ENCODE measurements at regions not wholly inside any gene's neighbourhood (a gene's known extent, or its start where the extent isn't known, plus 50 kb on each side); places are given as distances from the start of the nearest gene placed in this dataset.

DNA sequence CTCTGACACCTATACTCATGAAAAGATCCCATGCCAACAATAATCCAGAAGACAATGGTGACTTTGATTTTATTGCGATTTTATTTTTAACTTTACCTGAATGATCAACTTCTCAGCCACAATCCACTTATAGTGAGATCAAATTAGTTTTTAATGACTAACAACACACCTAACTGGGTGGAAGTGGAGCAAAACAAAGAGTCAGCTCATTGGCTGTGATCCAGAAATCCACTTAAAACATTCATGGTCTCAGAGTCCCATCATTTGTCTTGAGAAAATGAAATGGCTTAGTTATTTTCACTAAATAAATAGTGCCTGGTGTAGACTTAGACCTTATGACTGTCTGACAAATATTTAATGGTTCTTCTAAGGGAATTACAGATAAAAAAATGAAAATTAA is 1177.8 kb downstream of the NLGN4Y start:
- WGBS, 2 donors: 89 to 100% methylated on average over 1 of the region's 1 CpG
- TF ChIP-seq POLR2A (IDR thresholded peaks at IDR 0.05): no peak
- TF ChIP-seq, protein P1, sequence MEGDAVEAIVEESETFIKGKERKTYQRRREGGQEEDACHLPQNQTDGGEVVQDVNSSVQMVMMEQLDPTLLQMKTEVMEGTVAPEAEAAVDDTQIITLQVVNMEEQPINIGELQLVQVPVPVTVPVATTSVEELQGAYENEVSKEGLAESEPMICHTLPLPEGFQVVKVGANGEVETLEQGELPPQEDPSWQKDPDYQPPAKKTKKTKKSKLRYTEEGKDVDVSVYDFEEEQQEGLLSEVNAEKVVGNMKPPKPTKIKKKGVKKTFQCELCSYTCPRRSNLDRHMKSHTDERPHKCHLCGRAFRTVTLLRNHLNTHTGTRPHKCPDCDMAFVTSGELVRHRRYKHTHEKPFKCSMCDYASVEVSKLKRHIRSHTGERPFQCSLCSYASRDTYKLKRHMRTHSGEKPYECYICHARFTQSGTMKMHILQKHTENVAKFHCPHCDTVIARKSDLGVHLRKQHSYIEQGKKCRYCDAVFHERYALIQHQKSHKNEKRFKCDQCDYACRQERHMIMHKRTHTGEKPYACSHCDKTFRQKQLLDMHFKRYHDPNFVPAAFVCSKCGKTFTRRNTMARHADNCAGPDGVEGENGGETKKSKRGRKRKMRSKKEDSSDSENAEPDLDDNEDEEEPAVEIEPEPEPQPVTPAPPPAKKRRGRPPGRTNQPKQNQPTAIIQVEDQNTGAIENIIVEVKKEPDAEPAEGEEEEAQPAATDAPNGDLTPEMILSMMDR (IDR thresholded peaks at IDR 0.05): no peak
- Histone ChIP-seq H3K27ac (no peak overlapping the region), H3K4me3 (replicated peaks in 1 of 3) (no peak overlapping the region), H3K4me1 (no peaks in the 10 kb centered on the region), H3K36me3 (no peaks in the 10 kb centered on the region), H3K9me3 (no peaks in the 10 kb centered on the region), H3K27me3 (no peaks in the 10 kb centered on the region)
- no peak for DNase-seq
- intact Hi-C loops (cut with DNase I): no loop called here

DNA sequence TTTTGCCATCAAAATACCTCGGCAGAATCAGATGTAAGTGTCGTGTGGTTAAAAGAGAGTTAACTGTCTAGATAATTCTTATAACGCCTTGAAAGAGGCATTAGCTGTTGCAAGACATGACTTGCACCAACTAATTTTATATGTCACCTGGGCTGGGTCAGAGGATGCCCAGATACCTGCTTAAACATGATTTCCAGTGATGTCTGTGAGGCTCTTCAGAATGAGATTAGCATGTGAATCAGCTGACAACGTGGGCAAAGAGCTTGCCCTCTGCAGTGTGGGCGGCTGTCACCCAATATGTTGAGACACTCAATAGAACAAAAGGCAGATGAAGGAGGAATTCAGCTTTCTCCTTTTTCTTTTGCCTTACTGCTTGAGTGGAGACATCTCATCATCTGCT is 1180.6 kb downstream of the NLGN4Y start:
- intact Hi-C loops (cut with DNase I): no loop called here
- 81 to 86% methylated on average over 4 to 5 of the region's 5 CpGs for WGBS, 2 donors

DNA sequence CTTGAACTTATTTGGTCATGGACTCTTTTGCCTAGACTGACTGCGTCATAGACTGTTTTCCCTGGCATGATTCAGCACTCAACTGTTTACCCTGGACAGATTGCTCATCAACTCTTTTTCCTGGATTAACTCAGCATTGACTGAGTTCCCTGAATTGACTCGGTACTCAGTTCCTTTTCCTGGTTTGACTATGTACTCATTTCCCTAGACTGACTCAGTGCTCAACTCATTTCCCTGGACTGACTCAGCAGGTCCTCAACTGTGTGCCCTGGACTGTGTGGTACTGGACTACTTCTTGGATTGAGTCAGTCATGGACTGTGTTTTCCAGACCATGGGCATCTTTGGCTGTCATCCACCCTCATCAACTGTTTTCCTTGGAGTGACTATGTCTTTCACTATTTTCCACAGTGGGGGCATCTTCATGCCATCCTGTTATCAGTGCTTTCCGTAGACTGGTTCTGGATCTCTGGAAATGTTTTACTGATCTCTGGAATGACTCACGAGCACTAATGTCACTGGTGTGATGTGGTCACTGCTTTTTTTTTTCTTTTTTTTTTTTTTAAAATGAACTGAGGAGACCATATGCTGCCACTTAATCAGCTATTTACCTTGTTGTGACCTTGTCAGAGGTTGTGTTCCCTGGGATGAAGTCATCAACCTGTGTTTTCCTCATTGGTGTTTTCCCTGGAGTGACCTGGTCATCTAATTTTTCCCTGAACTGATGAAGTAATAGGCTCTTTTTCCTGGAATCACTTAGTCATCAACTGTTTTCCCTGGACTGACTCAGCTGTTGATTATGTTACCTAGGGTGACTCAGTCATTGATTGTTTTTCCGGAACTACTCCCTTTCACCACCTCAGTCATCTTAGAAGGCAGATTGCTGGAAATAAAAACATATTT is 1225.5 kb downstream of the NLGN4Y start:
- TF ChIP-seq POLR2A (IDR thresholded peaks at IDR 0.05): no peak
- TF ChIP-seq, protein P1 (IDR thresholded peaks at IDR 0.05): no peak
- Histone ChIP-seq H3K9me3 (no peaks in the 10 kb centered on the region), H3K4me3 (replicated peaks in 1 of 3) (no peak overlapping the region), H3K27ac (no peak overlapping the region), H3K4me1 (no peaks in the 10 kb centered on the region), H3K27me3 (no peaks in the 10 kb centered on the region), H3K36me3 (no peaks in the 10 kb centered on the region)
- WGBS, 2 donors: 74 to 76% methylated on average over 5 of the region's 5 CpGs
- intact Hi-C loops (cut with DNase I): no loop called here
- no peak for DNase-seq

More for the DNA sequence above, 1180.6 kb downstream of the NLGN4Y start:
- Histone ChIP-seq H3K27ac (no peak overlapping the region), H3K36me3 (no peaks in the 10 kb centered on the region), H3K4me1 (no peaks in the 10 kb centered on the region), H3K9me3 (no peaks in the 10 kb centered on the region), H3K27me3 (no peaks in the 10 kb centered on the region), H3K4me3 (replicated peaks in 1 of 3) (no peak overlapping the region)
- TF ChIP-seq, protein P1 (IDR thresholded peaks at IDR 0.05): no peak
- TF ChIP-seq POLR2A (IDR thresholded peaks at IDR 0.05): no peak
- DNase-seq: no peak

DNA sequence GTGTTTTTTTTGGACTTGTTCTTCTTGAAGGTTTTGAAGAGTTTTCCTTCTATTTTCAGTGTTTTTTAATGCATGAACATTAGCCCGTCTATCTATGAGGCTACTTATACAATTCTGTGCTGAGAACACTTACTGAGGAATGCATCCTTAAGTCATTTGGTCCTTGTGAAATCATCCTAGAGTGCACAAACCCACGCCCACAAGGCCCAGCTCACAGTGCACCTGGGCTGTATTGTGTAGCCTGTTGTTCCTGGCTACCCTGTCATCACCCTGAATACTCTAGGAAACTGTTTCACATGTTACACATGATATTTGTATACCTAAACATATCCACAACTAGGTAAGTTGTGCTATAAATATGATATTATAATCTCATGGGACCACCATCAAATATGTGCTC is 1226.7 kb downstream of the NLGN4Y start:
- H3K4me3 ChIP-seq (replicated peaks in 1 of 3): no peak overlapping the region

DNA sequence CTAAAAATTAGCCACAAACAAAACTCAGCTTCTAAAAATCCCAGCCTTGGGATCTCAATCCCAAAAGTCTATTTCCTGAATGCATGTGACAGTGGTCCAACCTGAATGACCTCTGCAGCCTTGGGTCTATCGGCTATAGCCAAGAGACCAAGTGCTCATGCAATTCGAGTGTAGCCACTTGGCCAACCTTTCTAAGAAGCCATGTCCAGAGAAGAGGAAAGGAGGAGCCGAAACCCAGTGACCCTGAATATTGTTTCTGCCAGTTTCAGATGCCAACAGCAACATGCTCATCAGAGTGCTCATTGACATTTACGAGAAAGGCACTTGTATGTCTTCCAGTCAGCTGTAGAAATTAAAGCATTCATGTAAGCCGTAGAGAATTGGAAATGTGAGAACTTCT is 1231.9 kb downstream of the NLGN4Y start:
- intact Hi-C loops (cut with DNase I): no loop called here
- Histone ChIP-seq H3K9me3 (no peaks in the 10 kb centered on the region), H3K4me3 (replicated peaks in 1 of 3) (no peak overlapping the region), H3K36me3 (no peaks in the 10 kb centered on the region), H3K27me3 (no peaks in the 10 kb centered on the region), H3K4me1 (no peaks in the 10 kb centered on the region), H3K27ac (no peak overlapping the region)
- WGBS, 2 donors: 26 to 33% methylated on average over 5 of the region's 5 CpGs
- DNase-seq: peak; percentile 59 to 66
- TF ChIP-seq, protein P1 (IDR thresholded peaks at IDR 0.05): no peak
- no peak for TF ChIP-seq POLR2A (IDR thresholded peaks at IDR 0.05)

More for the DNA sequence above, 1226.7 kb downstream of the NLGN4Y start:
- Histone ChIP-seq H3K4me1 (no peaks in the 10 kb centered on the region), H3K27me3 (no peaks in the 10 kb centered on the region), H3K27ac (no peak overlapping the region), H3K9me3 (no peaks in the 10 kb centered on the region), H3K36me3 (no peaks in the 10 kb centered on the region)
- TF ChIP-seq, protein P1 (IDR thresholded peaks at IDR 0.05): no peak
- TF ChIP-seq POLR2A (IDR thresholded peaks at IDR 0.05): no peak
- WGBS, 2 donors: 31 to 36% methylated on average over 2 of the region's 2 CpGs
- intact Hi-C loops (cut with DNase I): no loop called here
- peak; percentile 41 to 59 for DNase-seq
